ENCODE measurements at regions not wholly inside any gene's neighbourhood (a gene's known extent, or its start where the extent isn't known, plus 50 kb on each side); places are given as distances from the start of the nearest gene placed in this dataset.
"Not testable (repeated sequence)": the region's sequence is repeated elsewhere in the genome, so short reads cannot be mapped to it uniquely, and the experiment has no call there.

DNA sequence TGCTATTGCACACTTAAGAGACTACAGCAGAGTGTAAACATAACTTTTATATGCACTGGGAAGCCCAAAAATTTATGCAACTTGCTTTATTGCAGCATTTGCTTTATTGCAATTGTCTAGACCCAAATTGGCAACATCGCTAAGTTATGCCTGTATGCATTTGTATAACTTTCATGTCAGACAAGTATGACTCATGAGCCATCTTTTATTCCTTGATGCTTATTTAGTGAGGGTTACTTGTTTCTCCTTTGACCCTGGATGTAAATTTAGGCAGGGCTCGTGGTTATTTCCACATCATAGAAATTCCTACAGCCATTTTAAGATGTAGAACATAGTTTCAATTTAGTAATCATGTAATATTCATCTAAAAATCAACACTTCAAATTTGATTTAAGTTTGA lies 130.3 kb upstream of the LY86 start:
- H3K9me3 Mint-ChIP-seq, result no peaks in the 10 kb centered on the region
- H3K36me3 Mint-ChIP-seq (ENCODE audit: low read depth), result no peaks in the 10 kb centered on the region
- H3K4me1 Mint-ChIP-seq, result peaks cover 8% of the 10 kb centered on the region
- H3K4me3 Mint-ChIP-seq, result no peak overlapping the region
- peaks cover 11% of the 10 kb centered on the region for H3K27me3 Mint-ChIP-seq (ENCODE audit: low read depth)
- no peak overlapping the region for H3K27ac Mint-ChIP-seq
- no peak for TF ChIP-seq CTCF (IDR thresholded peaks at IDR 0.05; ENCODE audit: unreplicated experiment in 3 of 3)

- H3K4me1 Mint-ChIP-seq, result peaks cover 13% of the 10 kb centered on the region
Measured at GRCh38 chr6:6459963-6460362, 128.6 kb upstream of the LY86 start.

DNA sequence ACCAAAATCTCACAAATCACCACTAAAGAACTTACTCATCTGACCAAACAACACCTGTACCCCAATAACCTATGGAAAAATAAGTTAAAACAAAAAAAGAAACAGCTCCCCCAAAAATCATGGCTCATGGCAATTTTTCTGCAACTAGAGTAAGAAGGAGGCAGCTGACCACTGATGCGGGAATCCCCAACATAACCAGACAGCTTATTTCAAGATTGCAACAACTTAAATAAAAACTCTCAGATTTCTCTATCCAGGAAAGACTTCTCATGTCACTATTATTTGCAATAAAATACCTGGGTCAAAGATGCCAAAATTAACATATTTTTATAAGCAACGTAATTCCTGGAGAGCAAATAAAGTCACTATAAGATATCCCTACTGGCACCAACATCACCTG lies 128.1 kb upstream of the LY86 start:
- H3K27me3 Mint-ChIP-seq (ENCODE audit: low read depth), result peaks cover 11% of the 10 kb centered on the region

More at GRCh38 chr6:6459963-6460362, 128.6 kb upstream of the LY86 start:
- H3K27me3 Mint-ChIP-seq (ENCODE audit: low read depth); H3K27ac Mint-ChIP-seq; H3K4me3 Mint-ChIP-seq; H3K36me3 Mint-ChIP-seq (ENCODE audit: low read depth); H3K9me3 Mint-ChIP-seq: not testable (repeated sequence)

GRCh38 chr6:6461138-6461537 lies 127.4 kb upstream of the LY86 start:
- no peak for TF ChIP-seq CTCF (IDR thresholded peaks at IDR 0.05; ENCODE audit: unreplicated experiment in 3 of 3)
- Mint-ChIP-seq H3K27ac (no peak overlapping the region), H3K9me3 (peaks cover 3% of the 10 kb centered on the region), H3K4me1 (peaks cover 13% of the 10 kb centered on the region), H3K27me3 (ENCODE audit: low read depth) (peaks cover 11% of the 10 kb centered on the region), H3K4me3 (no peak overlapping the region), H3K36me3 (ENCODE audit: low read depth) (no peaks in the 10 kb centered on the region)

More for the DNA sequence above, 128.1 kb upstream of the LY86 start:
- H3K27ac Mint-ChIP-seq, result no peak overlapping the region
- H3K4me1 Mint-ChIP-seq, result peaks cover 13% of the 10 kb centered on the region
- no peak overlapping the region for H3K4me3 Mint-ChIP-seq
- H3K9me3 Mint-ChIP-seq, result peaks cover 3% of the 10 kb centered on the region
- H3K36me3 Mint-ChIP-seq (ENCODE audit: low read depth), result no peaks in the 10 kb centered on the region
- no peak for TF ChIP-seq CTCF (IDR thresholded peaks at IDR 0.05; ENCODE audit: unreplicated experiment in 3 of 3)

GRCh38 chr6:6466967-6467761 lies 121.4 kb upstream of the LY86 start:
- H3K4me1 Mint-ChIP-seq, result peaks cover 4% of the 10 kb centered on the region
- no peak overlapping the region for H3K27ac Mint-ChIP-seq
- H3K27me3 Mint-ChIP-seq (ENCODE audit: low read depth), result peaks cover 21% of the 10 kb centered on the region
- peaks cover 12% of the 10 kb centered on the region for H3K9me3 Mint-ChIP-seq
- no peaks in the 10 kb centered on the region for H3K36me3 Mint-ChIP-seq (ENCODE audit: low read depth)
- no peak for TF ChIP-seq CTCF (IDR thresholded peaks at IDR 0.05; ENCODE audit: unreplicated experiment in 3 of 3)
- H3K4me3 Mint-ChIP-seq, result no peak overlapping the region

GRCh38 chr6:6469074-6469473 lies 119.4 kb upstream of the LY86 start:
- H3K4me1 Mint-ChIP-seq, result peaks cover 4% of the 10 kb centered on the region
- H3K27me3 Mint-ChIP-seq (ENCODE audit: low read depth), result peaks cover 21% of the 10 kb centered on the region
- no peaks in the 10 kb centered on the region for H3K36me3 Mint-ChIP-seq (ENCODE audit: low read depth)
- no peak overlapping the region for H3K4me3 Mint-ChIP-seq
- no peak overlapping the region for H3K27ac Mint-ChIP-seq
- no peak for TF ChIP-seq CTCF (IDR thresholded peaks at IDR 0.05; ENCODE audit: unreplicated experiment in 3 of 3)
- peaks cover 9% of the 10 kb centered on the region for H3K9me3 Mint-ChIP-seq

All from nephron (organoid).